NCI-H2029 treated with DMSO at 0.1 percent for 48 hours (cell line): ENCODE measurements at regions not wholly inside any gene's neighbourhood (a gene's known extent, or its start where the extent isn't known, plus 50 kb on each side); places are given as distances from the start of the nearest gene placed in this dataset.
A peak's percentile ranks its signal among the peaks of the same experiment; 100 is the strongest.
"Not testable (repeated sequence)": the region's sequence is repeated elsewhere in the genome, so short reads cannot be mapped to it uniquely, and the experiment has no call there.

ENCODE experiments used
- DNase-seq: peaks from one replicate; lab custom pipeline; 2025; lab: John Stamatoyannopoulos, UW

- DNase-seq: no peak
Observed at GRCh38 chr12:67080637-67081036, 188.5 kb upstream of the CAND1 start.

- no peak for DNase-seq
Observed at GRCh38 chr12:67082221-67082620, 186.9 kb upstream of the CAND1 start.

- no peak for DNase-seq
Observed at GRCh38 chr12:67085699-67086098, 183.5 kb upstream of the CAND1 start.

GRCh38 chr12:67086116-67086515, 183.0 kb upstream of the CAND1 start:
- no peak for DNase-seq

- DNase-seq: no peak
Observed at GRCh38 chr12:67088401-67089118, 180.6 kb upstream of the CAND1 start.

- DNase-seq: peak; percentile 20
Observed at GRCh38 chr12:67091204-67091603, 178.0 kb upstream of the CAND1 start.

GRCh38 chr12:67091678-67092077, 177.5 kb upstream of the CAND1 start:
- no peak for DNase-seq

GRCh38 chr12:67092934-67093333, 176.2 kb upstream of the CAND1 start:
- not testable (repeated sequence) for DNase-seq

GRCh38 chr12:67096533-67097318, 172.4 kb upstream of the CAND1 start:
- no peak for DNase-seq

GRCh38 chr12:67099858-67100257, 169.3 kb upstream of the CAND1 start:
- DNase-seq: no peak

- no peak for DNase-seq
Observed at GRCh38 chr12:67103521-67103920, 165.6 kb upstream of the CAND1 start.

- DNase-seq: no peak
Observed at GRCh38 chr12:67107235-67107634, 161.9 kb upstream of the CAND1 start.

- peak; percentile 28 for DNase-seq
Observed at GRCh38 chr12:67107751-67108269, 161.3 kb upstream of the CAND1 start.

GRCh38 chr12:67110345-67110744, 158.8 kb upstream of the CAND1 start:
- DNase-seq: not testable (repeated sequence)

- no peak for DNase-seq
Observed at GRCh38 chr12:67111182-67111581, 158.0 kb upstream of the CAND1 start.

- DNase-seq: no peak
Observed at GRCh38 chr12:67112586-67112985, 156.6 kb upstream of the CAND1 start.

- DNase-seq: no peak
Observed at GRCh38 chr12:67116134-67116533, 153.0 kb upstream of the CAND1 start.

GRCh38 chr12:67122584-67122983, 146.6 kb upstream of the CAND1 start:
- DNase-seq: no peak

GRCh38 chr12:67137256-67137655, 131.9 kb upstream of the CAND1 start:
- no peak for DNase-seq

GRCh38 chr12:67141296-67142018, 127.7 kb upstream of the CAND1 start:
- peak; percentile 15 for DNase-seq

- DNase-seq: no peak
Observed at GRCh38 chr12:67145692-67146091, 123.5 kb upstream of the CAND1 start.

- DNase-seq: no peak
Observed at GRCh38 chr12:67147030-67147429, 122.1 kb upstream of the CAND1 start.

- no peak for DNase-seq
Observed at GRCh38 chr12:67147447-67147846, 121.7 kb upstream of the CAND1 start.
